Sigmoid colon (tissue), 6 donors: ENCODE measurements at regions not wholly inside any gene's neighbourhood (a gene's known extent, or its start where the extent isn't known, plus 50 kb on each side); places are given as distances from the start of the nearest gene placed in this dataset.
"Not testable (repeated sequence)": the region's sequence is repeated elsewhere in the genome, so short reads cannot be mapped to it uniquely, and the experiment has no call there.

Experiments
- DNase-seq: peaks from one replicate; pipeline ENCODE4 v3.0.0-alpha.2; 2019
- H3K27ac ChIP-seq, 4 donors: fragments of 200-600 bp; sonication (generic); one replicate each; pipeline ENCODE4 v1.5.1; 2016 to 2019; ENCODE audit warnings: mild to moderate bottlenecking in 1 of 4
- H3K27me3 ChIP-seq, 3 donors: fragments of 200-600 bp; sonication (generic); one replicate each; pipeline ENCODE4 v1.5.1; 2019; ENCODE audit warnings: mild to moderate bottlenecking in 1 of 3
- H3K36me3 ChIP-seq, 4 donors: fragments of 200-600 bp; sonication (generic); one replicate each; pipeline ENCODE4 v1.5.1; 2016 to 2019
- H3K4me1 ChIP-seq, 4 donors: fragments of 200-600 bp; sonication (generic); one replicate each; pipeline ENCODE4 v1.5.1; 2017 to 2019
- H3K4me3 ChIP-seq, 4 donors: fragments of 200-600 bp; sonication (generic); one replicate each; pipeline ENCODE4 v1.5.1; 2017 to 2019; ENCODE audit warnings: mild to moderate bottlenecking in 2 of 4, moderate library complexity in 1 of 4
- H3K9me3 ChIP-seq, 4 donors: fragments of 200-600 bp in 3 of 4; sonication (generic) in 3 of 4; one replicate each; pipeline versions ENCODE4 v1.5.1 to v1.6.1; 2013 to 2019
- CTCF ChIP-seq, 4 experiments: fragments of 450-650 bp in 3 of 4; fragments of 200-600 bp in 1 of 4; IDR thresholded peaks; one replicate each; pipeline ENCODE4 v1.5.1; 2016 to 2019; ENCODE audit warnings: antibody characterized with exemption in 4 of 4, mild to moderate bottlenecking in 3 of 4, moderate library complexity in 2 of 4
- EP300 ChIP-seq, 4 donors: sonication (generic); formaldehyde crosslinking; IDR thresholded peaks; one replicate each; pipeline ENCODE4 v1.6.1; 2017; ENCODE audit warnings: antibody characterized with exemption in 4 of 4
- POLR2A ChIP-seq, 2 donors: fragments of 450-650 bp; IDR thresholded peaks; one replicate each; pipeline ENCODE4 v1.6.1; 2016; ENCODE audit warnings: antibody characterized with exemption in 2 of 2, mild to moderate bottlenecking in 2 of 2, moderate library complexity in 2 of 2
- POLR2AphosphoS5 ChIP-seq, 4 donors: sonication (generic); formaldehyde crosslinking; IDR thresholded peaks; one replicate each; pipeline ENCODE4 v1.6.1; 2017; ENCODE audit warnings: antibody characterized with exemption in 4 of 4
- WGBS, 2 donors: extraction: QIAGEN DNeasy Blood & Tissue Kit; methylation state at CpG; one replicate each; pipeline ENCODE4 v1.1.7; 2013; 5-methylcytosine and 5-hydroxymethylcytosine counted together
- intact Hi-C: fragments of 100-400 bp; cut with DNase I; formaldehyde crosslinking; loops from one replicate; pipeline ENCODE4 v1.15.1; 2023
- donor health status: healthy with polysubstance abuse.
- donor health status: healthy.

GRCh38 chr20:4470375-4470774 lies 215.9 kb upstream of the PRNP start:
- Histone ChIP-seq H3K4me3 (no peak overlapping the region), H3K9me3 (no peaks in the 10 kb centered on the region), H3K4me1 (peaks cover 0 to 18% (median 14%) of the 10 kb centered on the region in 4 donors), H3K27me3 (no peaks in the 10 kb centered on the region), H3K36me3 (no peaks in the 10 kb centered on the region), H3K27ac (peak overlapping the region in 1 of 4 donors; percentile 44)
- intact Hi-C loops: no loop called here
- TF ChIP-seq POLR2AphosphoS5 (IDR thresholded peaks at IDR 0.05) (no peak), EP300 (IDR thresholded peaks at IDR 0.05) (peak in 1 of 4 donors; percentile 24)
- no peak for DNase-seq
- 39 to 51% methylated on average over 3 of the region's 3 CpGs for WGBS, 2 donors

DNA sequence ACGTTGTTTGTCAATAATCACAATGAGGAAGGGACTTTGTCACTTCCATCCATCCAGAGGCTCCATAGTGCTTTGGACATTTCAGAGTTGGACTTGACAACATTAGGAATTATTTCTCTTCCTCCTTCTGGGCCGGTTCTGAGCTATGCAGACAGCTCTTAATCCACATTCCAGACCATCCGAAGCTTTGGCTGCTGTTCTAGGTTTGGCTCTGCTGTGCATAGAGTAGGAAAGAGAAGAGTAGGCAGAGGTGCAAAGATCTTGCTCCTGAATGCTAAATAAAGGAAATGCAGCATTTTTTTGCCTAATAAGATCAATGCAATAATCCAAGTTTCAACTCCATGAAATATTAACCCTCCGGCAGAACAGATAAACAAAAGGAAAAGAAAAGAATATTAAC lies 216.3 kb upstream of the PRNP start:
- no peaks in the 10 kb centered on the region for H3K9me3 ChIP-seq
- no peak overlapping the region for H3K4me3 ChIP-seq
- 55 to 64% methylated on average over 4 of the region's 4 CpGs for WGBS, 2 donors
- H3K27me3 ChIP-seq: no peaks in the 10 kb centered on the region
- H3K36me3 ChIP-seq: no peaks in the 10 kb centered on the region
- no peak for TF ChIP-seq EP300 (IDR thresholded peaks at IDR 0.05)
- no peak for TF ChIP-seq POLR2AphosphoS5 (IDR thresholded peaks at IDR 0.05)
- TF ChIP-seq CTCF (IDR thresholded peaks at IDR 0.05): no peak
- TF ChIP-seq POLR2A (IDR thresholded peaks at IDR 0.05): no peak
- peaks cover 0 to 18% (median 14%) of the 10 kb centered on the region in 4 donors for H3K4me1 ChIP-seq
- intact Hi-C loops: no loop called here
- no peak for DNase-seq
- peak overlapping the region in 2 of 4 donors; percentile 1 to 44 for H3K27ac ChIP-seq

DNA sequence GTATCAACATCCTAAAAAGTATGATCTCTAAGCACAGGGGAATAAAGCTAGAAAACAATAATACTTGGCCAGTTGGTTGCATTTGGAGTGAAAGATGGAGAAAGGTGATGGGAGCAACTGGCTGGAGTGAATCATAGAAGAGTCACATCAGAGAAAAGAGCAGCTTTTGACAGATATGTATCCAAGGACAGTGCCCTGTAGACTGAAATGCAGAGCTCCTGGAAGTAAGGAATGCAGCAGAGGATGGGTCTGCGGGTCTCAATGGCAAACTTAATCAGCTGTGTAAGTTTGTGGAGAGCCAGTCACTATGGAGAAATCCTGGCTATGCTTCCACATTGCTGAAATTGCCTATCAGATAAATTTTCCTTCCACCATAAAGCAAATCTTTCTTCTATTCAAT lies 218.1 kb upstream of the PRNP start:
- Histone ChIP-seq H3K27ac (no peak overlapping the region), H3K27me3 (no peaks in the 10 kb centered on the region), H3K4me1 (peaks cover 0 to 18% (median 14%) of the 10 kb centered on the region in 4 donors), H3K4me3 (no peak overlapping the region), H3K9me3 (no peaks in the 10 kb centered on the region), H3K36me3 (no peaks in the 10 kb centered on the region)
- intact Hi-C loops: no loop called here
- WGBS, 2 donors: 70 to 86% methylated on average over 1 of the region's 1 CpG
- TF ChIP-seq EP300 (IDR thresholded peaks at IDR 0.05) (no peak), POLR2A (IDR thresholded peaks at IDR 0.05) (no peak), POLR2AphosphoS5 (IDR thresholded peaks at IDR 0.05) (no peak), CTCF (IDR thresholded peaks at IDR 0.05) (no peak)
- no peak for DNase-seq

GRCh38 chr20:4465855-4466545 lies 216.9 kb upstream of the ADRA1D start:
- no peak overlapping the region for H3K27ac ChIP-seq
- no peaks in the 10 kb centered on the region for H3K36me3 ChIP-seq
- WGBS, 2 donors: 66 to 73% methylated on average over 4 of the region's 4 CpGs
- TF ChIP-seq POLR2AphosphoS5 (IDR thresholded peaks at IDR 0.05) (no peak), EP300 (IDR thresholded peaks at IDR 0.05) (no peak), POLR2A (IDR thresholded peaks at IDR 0.05) (no peak), CTCF (IDR thresholded peaks at IDR 0.05) (no peak)
- H3K9me3 ChIP-seq: no peaks in the 10 kb centered on the region
- H3K27me3 ChIP-seq: no peaks in the 10 kb centered on the region
- H3K4me1 ChIP-seq: peaks cover 0 to 16% (median 13%) of the 10 kb centered on the region in 4 donors
- DNase-seq: no peak
- no peak overlapping the region for H3K4me3 ChIP-seq
- intact Hi-C loops: no loop called here

- Histone ChIP-seq H3K36me3 (no peaks in the 10 kb centered on the region), H3K27me3 (no peaks in the 10 kb centered on the region), H3K9me3 (no peaks in the 10 kb centered on the region), H3K4me3 (no peak overlapping the region), H3K27ac (no peak overlapping the region), H3K4me1 (peaks cover 0 to 8% (median 6%) of the 10 kb centered on the region in 4 donors)
- 46 to 66% methylated on average over 1 of the region's 1 CpG for WGBS, 2 donors
- TF ChIP-seq POLR2A (IDR thresholded peaks at IDR 0.05) (no peak), POLR2AphosphoS5 (IDR thresholded peaks at IDR 0.05) (no peak), EP300 (IDR thresholded peaks at IDR 0.05) (no peak), CTCF (IDR thresholded peaks at IDR 0.05) (no peak)
- no peak for DNase-seq
- intact Hi-C loops: no loop called here
Measured at GRCh38 chr20:4465212-4465611, 216.1 kb upstream of the ADRA1D start.

GRCh38 chr20:4462801-4463200 lies 213.7 kb upstream of the ADRA1D start:
- H3K27me3 ChIP-seq, H3K9me3 ChIP-seq, intact Hi-C loops, H3K36me3 ChIP-seq, H3K4me3 ChIP-seq, H3K4me1 ChIP-seq, H3K27ac ChIP-seq, DNase-seq: not testable (repeated sequence)
- 46 to 59% methylated on average over 1 of the region's 1 CpG for WGBS, 2 donors
